ENCODE measurements at regions not wholly inside any gene's neighbourhood (a gene's known extent, or its start where the extent isn't known, plus 50 kb on each side); places are given as distances from the start of the nearest gene placed in this dataset.
"Not testable (repeated sequence)": the region's sequence is repeated elsewhere in the genome, so short reads cannot be mapped to it uniquely, and the experiment has no call there.

DNA sequence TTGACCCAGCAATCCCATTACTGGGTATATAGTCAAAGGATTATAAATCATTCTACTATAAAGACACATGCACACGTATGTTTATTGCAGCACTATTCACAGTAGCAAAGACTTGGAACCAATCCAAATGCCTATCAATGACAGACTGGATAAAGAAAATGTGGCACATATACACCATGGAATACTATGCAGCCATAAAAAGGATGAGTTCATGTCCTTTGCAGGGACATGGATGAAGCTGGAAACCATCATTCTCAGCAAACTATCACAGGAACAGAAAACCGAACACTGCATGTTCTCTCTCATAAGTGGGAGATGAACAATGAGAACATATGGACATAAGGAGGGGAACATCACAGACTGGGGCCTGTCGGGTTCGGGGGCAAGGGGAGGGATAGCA, 140.3 kb upstream of the OSMR start:
- TF ChIP-seq, protein P1, sequence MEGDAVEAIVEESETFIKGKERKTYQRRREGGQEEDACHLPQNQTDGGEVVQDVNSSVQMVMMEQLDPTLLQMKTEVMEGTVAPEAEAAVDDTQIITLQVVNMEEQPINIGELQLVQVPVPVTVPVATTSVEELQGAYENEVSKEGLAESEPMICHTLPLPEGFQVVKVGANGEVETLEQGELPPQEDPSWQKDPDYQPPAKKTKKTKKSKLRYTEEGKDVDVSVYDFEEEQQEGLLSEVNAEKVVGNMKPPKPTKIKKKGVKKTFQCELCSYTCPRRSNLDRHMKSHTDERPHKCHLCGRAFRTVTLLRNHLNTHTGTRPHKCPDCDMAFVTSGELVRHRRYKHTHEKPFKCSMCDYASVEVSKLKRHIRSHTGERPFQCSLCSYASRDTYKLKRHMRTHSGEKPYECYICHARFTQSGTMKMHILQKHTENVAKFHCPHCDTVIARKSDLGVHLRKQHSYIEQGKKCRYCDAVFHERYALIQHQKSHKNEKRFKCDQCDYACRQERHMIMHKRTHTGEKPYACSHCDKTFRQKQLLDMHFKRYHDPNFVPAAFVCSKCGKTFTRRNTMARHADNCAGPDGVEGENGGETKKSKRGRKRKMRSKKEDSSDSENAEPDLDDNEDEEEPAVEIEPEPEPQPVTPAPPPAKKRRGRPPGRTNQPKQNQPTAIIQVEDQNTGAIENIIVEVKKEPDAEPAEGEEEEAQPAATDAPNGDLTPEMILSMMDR (IDR thresholded peaks at IDR 0.05): not testable (repeated sequence)
- TF ChIP-seq POLR2AphosphoS5, POLR2A, EP300 (IDR thresholded peaks at IDR 0.05): not testable (repeated sequence)
